22Rv1 (cell line): ENCODE measurements at regions not wholly inside any gene's neighbourhood (a gene's known extent, or its start where the extent isn't known, plus 50 kb on each side); places are given as distances from the start of the nearest gene placed in this dataset.
A peak's percentile ranks its signal among the peaks of the same experiment; 100 is the strongest.
"Not testable (repeated sequence)": the region's sequence is repeated elsewhere in the genome, so short reads cannot be mapped to it uniquely, and the experiment has no call there.

ENCODE experiments used
- H3K27ac ChIP-seq: fragments of 450-650 bp; 2 replicates; pipeline ENCODE4 v1.5.1; 2017
- ZFX ChIP-seq: fragments of 450-650 bp; IDR thresholded peaks from 2 replicates; pipeline ENCODE4 v1.6.1; 2017; ENCODE audit warnings: antibody characterized with exemption, borderline replicate concordance
- TF ChIP-seq, protein P1 (sequence below): fragments of 450-650 bp; IDR thresholded peaks from 2 replicates; pipeline ENCODE4 v1.5.1; 2017; ENCODE audit warnings: mild to moderate bottlenecking

DNA sequence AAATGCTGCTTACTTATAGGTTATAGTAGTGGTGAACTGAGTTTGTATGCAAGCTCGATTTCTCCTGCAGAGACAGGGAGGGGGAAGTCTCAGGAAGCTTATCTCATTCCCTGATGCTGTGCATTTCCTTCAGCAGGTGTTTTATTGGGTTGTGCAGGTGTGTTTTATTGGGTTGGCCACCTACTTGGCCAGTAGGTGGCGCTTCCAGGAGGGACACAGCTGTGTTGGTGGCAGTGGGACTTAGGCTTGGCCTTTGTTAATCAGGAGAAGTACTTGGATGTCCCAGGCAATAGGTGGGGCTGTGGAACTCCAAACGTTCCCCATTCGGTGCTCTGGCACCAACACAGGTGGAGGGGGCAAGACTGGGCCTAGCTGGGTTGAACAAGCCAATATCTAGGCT lies 196.0 kb upstream of the DCAF8L1 start:
- no peak for TF ChIP-seq ZFX
- TF ChIP-seq, protein P1, sequence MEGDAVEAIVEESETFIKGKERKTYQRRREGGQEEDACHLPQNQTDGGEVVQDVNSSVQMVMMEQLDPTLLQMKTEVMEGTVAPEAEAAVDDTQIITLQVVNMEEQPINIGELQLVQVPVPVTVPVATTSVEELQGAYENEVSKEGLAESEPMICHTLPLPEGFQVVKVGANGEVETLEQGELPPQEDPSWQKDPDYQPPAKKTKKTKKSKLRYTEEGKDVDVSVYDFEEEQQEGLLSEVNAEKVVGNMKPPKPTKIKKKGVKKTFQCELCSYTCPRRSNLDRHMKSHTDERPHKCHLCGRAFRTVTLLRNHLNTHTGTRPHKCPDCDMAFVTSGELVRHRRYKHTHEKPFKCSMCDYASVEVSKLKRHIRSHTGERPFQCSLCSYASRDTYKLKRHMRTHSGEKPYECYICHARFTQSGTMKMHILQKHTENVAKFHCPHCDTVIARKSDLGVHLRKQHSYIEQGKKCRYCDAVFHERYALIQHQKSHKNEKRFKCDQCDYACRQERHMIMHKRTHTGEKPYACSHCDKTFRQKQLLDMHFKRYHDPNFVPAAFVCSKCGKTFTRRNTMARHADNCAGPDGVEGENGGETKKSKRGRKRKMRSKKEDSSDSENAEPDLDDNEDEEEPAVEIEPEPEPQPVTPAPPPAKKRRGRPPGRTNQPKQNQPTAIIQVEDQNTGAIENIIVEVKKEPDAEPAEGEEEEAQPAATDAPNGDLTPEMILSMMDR = peak; percentile 64
- no peak overlapping the region for H3K27ac ChIP-seq

DNA sequence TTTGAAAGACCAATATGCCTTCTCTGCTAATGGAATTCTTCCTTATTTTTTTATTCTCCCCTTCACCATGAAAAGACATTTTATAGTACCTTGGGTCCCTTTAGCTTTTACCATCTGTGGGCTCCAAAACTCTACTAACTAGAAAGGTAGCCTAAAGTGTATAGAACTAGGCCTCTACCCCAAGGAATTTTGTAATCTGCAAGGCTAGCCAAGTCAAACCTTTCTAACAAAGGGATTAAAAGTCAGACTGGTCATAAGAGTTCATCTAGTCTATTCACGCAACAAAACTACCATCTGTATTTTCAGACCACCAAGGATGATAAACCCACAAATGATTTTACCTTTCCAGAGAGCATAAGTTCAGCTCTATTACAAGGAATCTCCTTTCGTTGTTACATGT lies 189.5 kb upstream of the DCAF8L1 start:
- TF ChIP-seq, protein P1 = no peak
- no peak for TF ChIP-seq ZFX
- no peak overlapping the region for H3K27ac ChIP-seq

DNA sequence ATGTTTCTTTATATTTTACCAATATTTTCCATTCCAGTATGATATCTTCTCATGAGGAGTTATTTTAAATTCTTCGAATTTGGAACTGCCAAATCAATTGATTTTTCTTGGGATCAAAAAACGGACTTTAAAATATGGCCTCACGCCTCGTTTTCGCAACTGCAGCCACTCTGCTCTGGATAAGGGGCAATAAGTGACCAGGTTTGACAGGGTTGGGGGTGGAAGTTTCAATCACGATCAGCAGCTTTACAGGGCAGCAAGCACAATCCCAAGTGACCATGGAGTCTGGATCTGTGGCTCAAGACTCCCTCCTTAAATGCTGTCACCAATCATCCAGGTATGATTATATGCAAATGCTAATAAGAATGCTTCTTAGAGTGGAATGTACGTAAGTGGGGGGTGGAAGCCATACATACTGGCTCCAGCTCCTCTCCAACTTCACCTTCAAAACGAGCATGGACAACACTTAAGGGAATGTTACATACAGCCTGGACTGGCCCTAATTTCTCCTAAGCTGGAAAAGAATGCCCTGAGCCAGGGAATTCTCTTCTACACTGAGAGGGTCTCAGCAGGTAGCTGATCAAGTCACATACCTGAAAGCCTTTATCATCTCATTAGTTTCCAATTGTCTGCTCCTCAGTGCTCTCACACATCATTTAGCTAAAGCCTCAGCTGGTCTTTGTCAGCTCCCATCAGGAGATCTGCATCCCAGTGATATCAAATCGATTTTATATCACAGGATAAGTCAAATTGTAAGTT lies 176.9 kb upstream of the DCAF8L1 start:
- no peak overlapping the region for H3K27ac ChIP-seq
- TF ChIP-seq, protein P1 = no peak

- not testable (repeated sequence) for H3K27ac ChIP-seq
Observed at GRCh38 chrX:28152263-28152662, 171.0 kb upstream of the DCAF8L1 start.

GRCh38 chrX:28135378-28136047 lies 154.3 kb upstream of the DCAF8L1 start:
- no peak overlapping the region for H3K27ac ChIP-seq

GRCh38 chrX:28133763-28134162 lies 152.5 kb upstream of the DCAF8L1 start:
- H3K27ac ChIP-seq = no peak overlapping the region
- TF ChIP-seq, protein P1 = no peak
- TF ChIP-seq ZFX = no peak

More at GRCh38 chrX:28135378-28136047, 154.3 kb upstream of the DCAF8L1 start:
- no peak for TF ChIP-seq ZFX
- TF ChIP-seq, protein P1 = no peak

DNA sequence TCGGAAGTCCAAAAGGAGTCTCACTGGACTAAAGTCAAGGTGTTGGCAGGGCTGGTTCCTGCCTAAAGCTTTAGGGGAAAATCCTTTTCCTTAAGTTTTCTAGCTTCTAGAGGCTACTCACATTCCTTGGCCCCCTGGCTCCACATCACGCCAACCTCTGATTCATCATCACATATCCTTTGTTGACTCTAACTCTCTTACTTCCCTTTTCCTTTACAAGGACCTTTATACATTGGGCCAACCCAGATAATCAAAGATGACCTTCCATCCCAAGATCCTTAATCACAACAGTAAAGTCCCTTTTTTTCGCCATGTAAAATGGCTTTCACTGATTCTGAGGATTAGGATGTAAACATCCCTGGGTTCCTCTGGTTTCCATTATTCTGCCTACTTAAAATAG lies 146.4 kb upstream of the DCAF8L1 start:
- no peak overlapping the region for H3K27ac ChIP-seq
- TF ChIP-seq ZFX = no peak
- TF ChIP-seq, protein P1 = no peak
